WTC11 (cell line): ENCODE measurements at regions not wholly inside any gene's neighbourhood (a gene's known extent, or its start where the extent isn't known, plus 50 kb on each side); places are given as distances from the start of the nearest gene placed in this dataset.

Experiments used
- CREM ChIP-seq: sonication (generic); formaldehyde crosslinking; IDR thresholded peaks from 2 replicates; pipeline ENCODE4 v1.8.1; 2022; ENCODE audit warnings: mild to moderate bottlenecking, missing genetic modification reagents, moderate library complexity
- CTCF ChIP-seq: fragments of 200-600 bp; IDR thresholded peaks from 2 replicates; pipeline ENCODE4 v1.8.0; 2022; ENCODE audit warnings: antibody characterized with exemption
- KAT7 ChIP-seq: sonication (generic); formaldehyde crosslinking; IDR thresholded peaks from 2 replicates; pipeline ENCODE4 v1.8.1; 2023; ENCODE audit warnings: missing genetic modification reagents, mild to moderate bottlenecking, borderline replicate concordance
- NFE2L1 ChIP-seq: sonication (generic); formaldehyde crosslinking; IDR thresholded peaks from 2 replicates; pipeline ENCODE4 v1.8.1; 2023; ENCODE audit warnings: missing genetic modification reagents
- NR1H2 ChIP-seq: sonication (generic); formaldehyde crosslinking; IDR thresholded peaks from 2 replicates; pipeline ENCODE4 v1.9.0; 2021; ENCODE audit warnings: mild to moderate bottlenecking, moderate library complexity, missing genetic modification reagents
- TEAD1 ChIP-seq: sonication (generic); formaldehyde crosslinking; IDR thresholded peaks from 2 replicates; pipeline ENCODE4 v1.8.0; 2022; ENCODE audit warnings: mild to moderate bottlenecking, missing genetic modification reagents
- ZNF121 ChIP-seq: sonication (generic); formaldehyde crosslinking; IDR thresholded peaks from 2 replicates; pipeline ENCODE4 v1.8.0; 2023; ENCODE audit warnings: missing genetic modification reagents
- TF ChIP-seq, protein P1 (sequence below): sonication (generic); formaldehyde crosslinking; IDR thresholded peaks from 2 replicates; pipeline ENCODE4 v1.8.0; 2022; ENCODE audit warnings: mild to moderate bottlenecking, missing genetic modification reagents
- TF ChIP-seq, protein P2 (sequence below): sonication (generic); formaldehyde crosslinking; IDR thresholded peaks from 2 replicates; pipeline ENCODE4 v1.8.0; 2022; ENCODE audit warnings: mild to moderate bottlenecking, missing genetic modification reagents
- TF ChIP-seq, protein P3 (sequence below): fragments of 250-450 bp; sonication (Bioruptor Pico); IDR thresholded peaks from 2 replicates; pipeline ENCODE4 v1.8.0; 2021; ENCODE audit warnings: mild to moderate bottlenecking

DNA sequence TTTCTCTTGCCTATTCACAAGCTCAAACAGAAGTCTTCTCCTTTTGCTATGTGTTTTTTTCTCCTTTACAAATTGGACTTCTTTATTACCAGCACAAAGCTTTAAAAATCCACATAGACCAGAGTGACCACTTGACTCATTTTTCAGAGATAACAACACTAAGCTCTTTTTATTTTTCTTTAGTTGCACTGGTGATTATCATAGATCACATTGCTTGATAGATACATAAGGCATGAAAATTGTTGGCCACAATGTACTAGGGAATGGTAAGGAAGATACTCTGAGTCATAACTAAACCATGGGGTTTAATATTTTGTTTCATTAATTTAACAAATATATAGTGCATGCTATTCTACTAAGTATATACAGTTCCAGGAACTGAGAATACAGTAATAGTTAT lies 159.0 kb downstream of the GASK1B start:
- no peak for TF ChIP-seq CTCF
- TF ChIP-seq, protein P1, sequence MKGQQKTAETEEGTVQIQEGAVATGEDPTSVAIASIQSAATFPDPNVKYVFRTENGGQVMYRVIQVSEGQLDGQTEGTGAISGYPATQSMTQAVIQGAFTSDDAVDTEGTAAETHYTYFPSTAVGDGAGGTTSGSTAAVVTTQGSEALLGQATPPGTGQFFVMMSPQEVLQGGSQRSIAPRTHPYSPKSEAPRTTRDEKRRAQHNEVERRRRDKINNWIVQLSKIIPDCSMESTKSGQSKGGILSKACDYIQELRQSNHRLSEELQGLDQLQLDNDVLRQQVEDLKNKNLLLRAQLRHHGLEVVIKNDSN (CRISPR knock-in tag), result no peak
- TF ChIP-seq, protein P2, sequence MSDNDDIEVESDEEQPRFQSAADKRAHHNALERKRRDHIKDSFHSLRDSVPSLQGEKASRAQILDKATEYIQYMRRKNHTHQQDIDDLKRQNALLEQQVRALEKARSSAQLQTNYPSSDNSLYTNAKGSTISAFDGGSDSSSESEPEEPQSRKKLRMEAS (CRISPR knock-in tag), result no peak
- no peak for TF ChIP-seq KAT7 (CRISPR knock-in tag)
- TF ChIP-seq ZNF121 (CRISPR knock-in tag), result no peak
- no peak for TF ChIP-seq NFE2L1
- no peak for TF ChIP-seq CREM (CRISPR knock-in tag)
- TF ChIP-seq TEAD1 (CRISPR knock-in tag), result no peak
- TF ChIP-seq NR1H2 (CRISPR knock-in tag), result no peak
- TF ChIP-seq, protein P3, sequence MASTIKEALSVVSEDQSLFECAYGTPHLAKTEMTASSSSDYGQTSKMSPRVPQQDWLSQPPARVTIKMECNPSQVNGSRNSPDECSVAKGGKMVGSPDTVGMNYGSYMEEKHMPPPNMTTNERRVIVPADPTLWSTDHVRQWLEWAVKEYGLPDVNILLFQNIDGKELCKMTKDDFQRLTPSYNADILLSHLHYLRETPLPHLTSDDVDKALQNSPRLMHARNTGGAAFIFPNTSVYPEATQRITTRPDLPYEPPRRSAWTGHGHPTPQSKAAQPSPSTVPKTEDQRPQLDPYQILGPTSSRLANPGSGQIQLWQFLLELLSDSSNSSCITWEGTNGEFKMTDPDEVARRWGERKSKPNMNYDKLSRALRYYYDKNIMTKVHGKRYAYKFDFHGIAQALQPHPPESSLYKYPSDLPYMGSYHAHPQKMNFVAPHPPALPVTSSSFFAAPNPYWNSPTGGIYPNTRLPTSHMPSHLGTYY, result no peak
